Gastroesophageal sphincter (tissue), 3 donors: ENCODE measurements at regions not wholly inside any gene's neighbourhood (a gene's known extent, or its start where the extent isn't known, plus 50 kb on each side); places are given as distances from the start of the nearest gene placed in this dataset.

Experiments used
- EP300 ChIP-seq: sonication (generic); formaldehyde crosslinking; IDR thresholded peaks from one replicate; pipeline ENCODE4 v1.6.1; 2017; ENCODE audit warnings: antibody characterized with exemption, mild to moderate bottlenecking
- POLR2AphosphoS5 ChIP-seq: sonication (generic); formaldehyde crosslinking; IDR thresholded peaks from one replicate; pipeline ENCODE4 v1.6.1; 2017; ENCODE audit warnings: antibody characterized with exemption
- TF ChIP-seq, protein P1 (sequence below), 4 experiments: fragments of 200-600 bp in 2 of 4; fragments of 450-650 bp in 2 of 4; sonication (generic) in 1 of 4; IDR thresholded peaks; one replicate each; pipeline ENCODE4 v1.5.1; 2017 to 2019; ENCODE audit warnings: antibody characterized with exemption in 4 of 4, mild to moderate bottlenecking in 2 of 4, moderate library complexity in 2 of 4

DNA sequence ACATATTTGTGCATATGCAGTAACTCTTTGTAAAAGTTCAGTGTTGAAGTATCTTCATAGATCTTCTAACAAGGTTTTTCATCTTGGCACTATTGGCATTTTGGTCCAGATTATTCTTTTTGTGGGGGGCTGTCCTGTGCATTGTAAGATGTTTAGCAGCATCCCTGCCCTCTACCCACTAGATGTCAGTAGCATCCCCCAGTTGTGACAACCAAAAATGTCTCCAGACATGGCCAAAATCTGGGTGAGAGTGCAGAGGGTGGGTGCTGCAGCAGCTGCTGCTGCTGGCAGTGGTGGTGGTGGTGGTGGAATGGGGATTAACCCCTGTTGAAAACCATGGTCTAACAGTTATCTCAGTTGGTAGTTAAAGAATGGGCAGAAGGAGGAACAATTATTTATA is 370.0 kb downstream of the GPAT3 start:
- TF ChIP-seq, protein P1, sequence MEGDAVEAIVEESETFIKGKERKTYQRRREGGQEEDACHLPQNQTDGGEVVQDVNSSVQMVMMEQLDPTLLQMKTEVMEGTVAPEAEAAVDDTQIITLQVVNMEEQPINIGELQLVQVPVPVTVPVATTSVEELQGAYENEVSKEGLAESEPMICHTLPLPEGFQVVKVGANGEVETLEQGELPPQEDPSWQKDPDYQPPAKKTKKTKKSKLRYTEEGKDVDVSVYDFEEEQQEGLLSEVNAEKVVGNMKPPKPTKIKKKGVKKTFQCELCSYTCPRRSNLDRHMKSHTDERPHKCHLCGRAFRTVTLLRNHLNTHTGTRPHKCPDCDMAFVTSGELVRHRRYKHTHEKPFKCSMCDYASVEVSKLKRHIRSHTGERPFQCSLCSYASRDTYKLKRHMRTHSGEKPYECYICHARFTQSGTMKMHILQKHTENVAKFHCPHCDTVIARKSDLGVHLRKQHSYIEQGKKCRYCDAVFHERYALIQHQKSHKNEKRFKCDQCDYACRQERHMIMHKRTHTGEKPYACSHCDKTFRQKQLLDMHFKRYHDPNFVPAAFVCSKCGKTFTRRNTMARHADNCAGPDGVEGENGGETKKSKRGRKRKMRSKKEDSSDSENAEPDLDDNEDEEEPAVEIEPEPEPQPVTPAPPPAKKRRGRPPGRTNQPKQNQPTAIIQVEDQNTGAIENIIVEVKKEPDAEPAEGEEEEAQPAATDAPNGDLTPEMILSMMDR (IDR thresholded peaks at IDR 0.05) = peak; percentile 7 to 53 (median 24)
- TF ChIP-seq POLR2AphosphoS5 = no peak
- no peak for TF ChIP-seq EP300
